Brain pericyte (primary cell): ENCODE measurements at regions not wholly inside any gene's neighbourhood (a gene's known extent, or its start where the extent isn't known, plus 50 kb on each side); places are given as distances from the start of the nearest gene placed in this dataset.
"Not testable (repeated sequence)": the region's sequence is repeated elsewhere in the genome, so short reads cannot be mapped to it uniquely, and the experiment has no call there.

ENCODE experiments used
- DNase-seq: peaks from one replicate; pipeline ENCODE4 v3.0.0-alpha.2; 2012; ENCODE audit warnings: low read depth, low spot score

GRCh38 chr21:15119486-15119885 lies 54.7 kb upstream of the NRIP1 start:
- DNase-seq = no peak

- DNase-seq = no peak
Measured at GRCh38 chr21:15121097-15121654, 56.4 kb upstream of the NRIP1 start.

- DNase-seq = peak; percentile 21
Measured at GRCh38 chr21:15121655-15122120, 56.9 kb upstream of the NRIP1 start.

GRCh38 chr21:15122241-15122640 lies 57.4 kb upstream of the NRIP1 start:
- DNase-seq = no peak

GRCh38 chr21:15124731-15125130 lies 59.9 kb upstream of the NRIP1 start:
- DNase-seq = no peak

- DNase-seq = no peak
Measured at GRCh38 chr21:15126948-15127347, 62.1 kb upstream of the NRIP1 start.

- no peak for DNase-seq
Measured at GRCh38 chr21:15127437-15127836, 62.6 kb upstream of the NRIP1 start.

- no peak for DNase-seq
Measured at GRCh38 chr21:15128267-15128666, 63.5 kb upstream of the NRIP1 start.

- DNase-seq = not testable (repeated sequence)
Measured at GRCh38 chr21:15128714-15129113, 63.9 kb upstream of the NRIP1 start.

GRCh38 chr21:15130326-15130725 lies 65.5 kb upstream of the NRIP1 start:
- no peak for DNase-seq

- no peak for DNase-seq
Measured at GRCh38 chr21:15130751-15131150, 66.0 kb upstream of the NRIP1 start.

- no peak for DNase-seq
Measured at GRCh38 chr21:15132781-15133180, 68.0 kb upstream of the NRIP1 start.

- no peak for DNase-seq
Measured at GRCh38 chr21:15134701-15135470, 70.1 kb upstream of the NRIP1 start.

GRCh38 chr21:15135867-15136629 lies 71.2 kb upstream of the NRIP1 start:
- no peak for DNase-seq

- no peak for DNase-seq
Measured at GRCh38 chr21:15138490-15138889, 73.7 kb upstream of the NRIP1 start.

GRCh38 chr21:15139898-15140297 lies 75.1 kb upstream of the NRIP1 start:
- no peak for DNase-seq

GRCh38 chr21:15140321-15141019 lies 75.7 kb upstream of the NRIP1 start:
- no peak for DNase-seq

- no peak for DNase-seq
Measured at GRCh38 chr21:15141261-15141970, 76.6 kb upstream of the NRIP1 start.

GRCh38 chr21:15144026-15144425 lies 79.2 kb upstream of the NRIP1 start:
- DNase-seq = no peak

GRCh38 chr21:15148437-15148836 lies 83.6 kb upstream of the NRIP1 start:
- no peak for DNase-seq

GRCh38 chr21:15149600-15150224 lies 84.9 kb upstream of the NRIP1 start:
- DNase-seq = no peak
